HEK293T (cell line): ENCODE measurements at regions not wholly inside any gene's neighbourhood (a gene's known extent, or its start where the extent isn't known, plus 50 kb on each side); places are given as distances from the start of the nearest gene placed in this dataset.

Experiments
- CTCF ChIA-PET: fragments of 350-600 bp; formaldehyde crosslinking; extraction: SDS; loops from one replicate; lab custom pipeline; 2021; ENCODE audit warnings: antibody characterized with exemption, inconsistent platforms; lab: Yijun Ruan, JAX
- POLR2A ChIA-PET: fragments of 350-600 bp; formaldehyde crosslinking; extraction: SDS; loops from one replicate; lab custom pipeline; 2020; ENCODE audit warnings: antibody characterized with exemption, inconsistent platforms; lab: Yijun Ruan, JAX
- DNase-seq: peaks from one replicate; pipeline ENCODE4 v3.0.0; 2012; ENCODE audit warnings: mixed read lengths; ENCODE audit errors: extremely low spot score
- ARNT ChIP-seq: fragments of 450-650 bp; IDR thresholded peaks from 2 replicates; pipeline ENCODE4 v1.6.1; 2017; ENCODE audit warnings: mild to moderate bottlenecking
- BHLHE40 ChIP-seq: fragments of 450-650 bp; IDR thresholded peaks from 2 replicates; pipeline ENCODE4 v1.6.1; 2016; ENCODE audit warnings: mild to moderate bottlenecking, moderate library complexity, borderline replicate concordance
- CTBP1 ChIP-seq: fragments of 450-650 bp; IDR thresholded peaks from 2 replicates; pipeline ENCODE4 v1.6.1; 2016; ENCODE audit warnings: borderline replicate concordance
- ELF4 ChIP-seq: fragments of 450-650 bp; IDR thresholded peaks from 2 replicates; pipeline ENCODE4 v1.6.1; 2017; ENCODE audit warnings: antibody characterized with exemption
- FOXA1 ChIP-seq: fragments of 450-650 bp; IDR thresholded peaks from 2 replicates; pipeline ENCODE4 v1.6.1; 2016; ENCODE audit warnings: mild to moderate bottlenecking
- FOXK2 ChIP-seq: fragments of 450-650 bp; IDR thresholded peaks from 2 replicates; pipeline ENCODE4 v1.6.1; 2016; ENCODE audit warnings: mild to moderate bottlenecking
- FOXM1 ChIP-seq: fragments of 450-650 bp; IDR thresholded peaks from 2 replicates; pipeline ENCODE4 v1.6.1; 2017; ENCODE audit warnings: mild to moderate bottlenecking, borderline replicate concordance
- HDGF ChIP-seq: fragments of 450-650 bp; IDR thresholded peaks from 2 replicates; pipeline ENCODE4 v1.6.1; 2017; ENCODE audit warnings: antibody characterized with exemption, borderline replicate concordance
- L3MBTL2 ChIP-seq: fragments of 450-650 bp; conservative IDR thresholded peaks from 2 replicates; pipeline ENCODE4 v1.6.1; 2016; ENCODE audit warnings: mild to moderate bottlenecking
- LEF1 ChIP-seq: fragments of 450-650 bp; IDR thresholded peaks from 2 replicates; pipeline ENCODE4 v1.6.1; 2017; ENCODE audit warnings: mild to moderate bottlenecking, borderline replicate concordance
- NFRKB ChIP-seq: fragments of 450-650 bp; IDR thresholded peaks from 2 replicates; pipeline ENCODE4 v1.6.1; 2016; ENCODE audit warnings: mild to moderate bottlenecking, moderate library complexity
- PKNOX1 ChIP-seq: fragments of 450-650 bp; IDR thresholded peaks from 2 replicates; pipeline ENCODE4 v1.6.1; 2016
- SP1 ChIP-seq: fragments of 450-650 bp; IDR thresholded peaks from 2 replicates; pipeline ENCODE4 v1.6.1; 2017
- SUZ12 ChIP-seq: fragments of 450-650 bp; IDR thresholded peaks from 2 replicates; pipeline ENCODE4 v1.6.1; 2016; ENCODE audit warnings: mild to moderate bottlenecking
- TARDBP ChIP-seq: fragments of 450-650 bp; IDR thresholded peaks from 2 replicates; pipeline ENCODE4 v1.6.1; 2016
- ZNF384 ChIP-seq: fragments of 450-650 bp; IDR thresholded peaks from 2 replicates; pipeline ENCODE4 v1.6.1; 2016

- TF ChIP-seq HDGF = no peak
- no peak for TF ChIP-seq ARNT
- no peak for TF ChIP-seq SUZ12
- TF ChIP-seq ZNF384 = no peak
- TF ChIP-seq FOXM1 = no peak
- TF ChIP-seq FOXK2 = no peak
- no peak for TF ChIP-seq LEF1
- no peak for TF ChIP-seq BHLHE40
- TF ChIP-seq FOXA1 = no peak
- no peak for TF ChIP-seq CTBP1
- no peak for TF ChIP-seq PKNOX1
- no peak for TF ChIP-seq ELF4
- TF ChIP-seq TARDBP = no peak
- no peak for TF ChIP-seq NFRKB
- no peak for TF ChIP-seq L3MBTL2
- no peak for TF ChIP-seq SP1
- no peak for DNase-seq
- ChIA-PET POLR2A (no interaction called here), CTCF (no interaction called here)
These were observed 201.8 kb upstream of the ZC3H12A start for GRCh38 chr1:37272626-37273025.

- TF ChIP-seq TARDBP = no peak
- no peak for TF ChIP-seq PKNOX1
- TF ChIP-seq NFRKB = no peak
- no peak for TF ChIP-seq ZNF384
- no peak for TF ChIP-seq LEF1
- no peak for TF ChIP-seq ARNT
- TF ChIP-seq ELF4 = no peak
- TF ChIP-seq HDGF = no peak
- TF ChIP-seq SP1 = no peak
- TF ChIP-seq SUZ12 = no peak
- no peak for TF ChIP-seq BHLHE40
- TF ChIP-seq FOXM1 = no peak
- POLR2A ChIA-PET = no interaction called here
- CTCF ChIA-PET = interaction anchor here (1.2 kb wide), 1 partner anchor 160 kb away, joined by 3 read pairs; no protein-coding TSS in a partner anchor
- no peak for DNase-seq
These were observed 199.9 kb upstream of the ZC3H12A start for GRCh38 chr1:37274486-37274885.

- TF ChIP-seq PKNOX1 = peak; percentile 86
- no peak for TF ChIP-seq CTBP1
- no peak for TF ChIP-seq HDGF
- TF ChIP-seq SP1 = no peak
- TF ChIP-seq FOXK2 = no peak
- TF ChIP-seq ELF4 = no peak
- no peak for TF ChIP-seq ARNT
- no peak for TF ChIP-seq NFRKB
- ChIA-PET POLR2A (no interaction called here), CTCF (interaction anchor here (1.2 kb wide), 1 partner anchor 159 kb away, joined by 3 read pairs; no protein-coding TSS in a partner anchor)
- DNase-seq = peak; percentile 19
These were observed 199.3 kb upstream of the ZC3H12A start for GRCh38 chr1:37274938-37275631.

GRCh38 chr1:37277366-37277765 lies 197.0 kb upstream of the ZC3H12A start:
- no peak for TF ChIP-seq FOXK2
- TF ChIP-seq LEF1 = no peak
- CTCF ChIA-PET = no interaction called here
- no peak for DNase-seq
- POLR2A ChIA-PET = no interaction called here

GRCh38 chr1:37281354-37281753 lies 193.0 kb upstream of the ZC3H12A start:
- POLR2A ChIA-PET = no interaction called here
- TF ChIP-seq CTBP1 = no peak
- TF ChIP-seq BHLHE40 = no peak
- CTCF ChIA-PET = no interaction called here
- DNase-seq = no peak

GRCh38 chr1:37282764-37283163 lies 191.6 kb upstream of the ZC3H12A start:
- ChIA-PET POLR2A (no interaction called here), CTCF (no interaction called here)
- TF ChIP-seq BHLHE40 (no peak), HDGF (no peak), L3MBTL2 (no peak), FOXK2 (no peak), ELF4 (no peak), FOXM1 (no peak), ARNT (no peak), CTBP1 (no peak), FOXA1 (no peak), LEF1 (no peak), PKNOX1 (no peak), ZNF384 (no peak), SP1 (no peak)
- no peak for DNase-seq
